B cell (primary cell): ENCODE measurements at regions not wholly inside any gene's neighbourhood (a gene's known extent, or its start where the extent isn't known, plus 50 kb on each side); places are given as distances from the start of the nearest gene placed in this dataset.

Experiments used
- ATAC-seq: fragments of 200-7000 bp; cut with Tn5 transposase; one replicate; pipeline ENCODE4 v1.10.0; 2021; ENCODE audit warnings: low read depth, mild to moderate bottlenecking, moderate number of reproducible peaks, moderate library complexity
- CTCF ChIA-PET: fragments of 350-600 bp; sonication (Branson Sonifier 250); formaldehyde crosslinking; loops from one replicate; lab custom pipeline; 2021; ENCODE audit warnings: antibody characterized with exemption, inconsistent platforms; lab: Charles Lee
- POLR2A ChIA-PET: fragments of 350-600 bp; sonication (Branson Sonifier 250); formaldehyde crosslinking; loops from one replicate; lab custom pipeline; 2021; ENCODE audit warnings: antibody characterized with exemption; lab: Charles Lee
- DNase-seq: peaks from one replicate; pipeline ENCODE4 v3.0.0; 2013
- H2AFZ ChIP-seq: 2 replicates; pipeline ENCODE4 v1.6.1; 2012; ENCODE audit warnings: mild to moderate bottlenecking, low read depth, low read length; ENCODE audit not compliant: insufficient read depth, poor library complexity, severe bottlenecking
- H3K27ac ChIP-seq, 2 donors: 1 replicate in 1 of 2; 2 replicates in 1 of 2; pipeline ENCODE4 v1.5.1; 2012 to 2013; ENCODE audit warnings: low read length in 2 of 2, mild to moderate bottlenecking in 2 of 2, moderate library complexity in 1 of 2
- H3K27me3 ChIP-seq, 4 experiments: fragments of 200-600 bp in 1 of 4; sonication (generic) in 1 of 4; replicated peaks in 1 of 4; 1 replicate in 2 of 4; 2 replicates in 2 of 4; pipeline versions ENCODE4 v1.6.1 to v1.7.0; 2013 to 2016; ENCODE audit warnings: low read length in 3 of 4, mild to moderate bottlenecking in 2 of 4, mixed read lengths in 1 of 4, moderate library complexity in 1 of 4; ENCODE audit not compliant: insufficient read depth in 4 of 4, control insufficient read depth in 3 of 4; ENCODE audit errors: control extremely low read depth in 1 of 4
- H3K36me3 ChIP-seq, 2 experiments: replicated peaks in 1 of 2; 1 replicate in 1 of 2; 2 replicates in 1 of 2; pipeline versions ENCODE4 v1.6.1 to v1.7.1; 2013; ENCODE audit warnings: low read length in 1 of 2; ENCODE audit not compliant: insufficient read depth in 2 of 2, control insufficient read depth in 1 of 2; ENCODE audit errors: control extremely low read depth in 1 of 2, extremely low read depth in 1 of 2
- H3K4me1 ChIP-seq, 2 donors: fragments of 200-600 bp in 1 of 2; sonication (generic) in 1 of 2; 1 replicate in 1 of 2; 2 replicates in 1 of 2; pipeline versions ENCODE4 v1.5.1 to v1.6.1; 2013 to 2017; ENCODE audit warnings: low read length in 2 of 2; ENCODE audit not compliant: control insufficient read depth in 2 of 2, insufficient read depth in 2 of 2
- H3K4me2 ChIP-seq: replicated peaks from 2 replicates; pipeline ENCODE3; 2012; ENCODE audit warnings: mild to moderate bottlenecking, low read depth, low read length; ENCODE audit not compliant: poor library complexity, severe bottlenecking
- H3K4me3 ChIP-seq, 5 experiments: fragments of 200-600 bp in 1 of 5; sonication (generic) in 1 of 5; 1 replicate in 3 of 5; 2 replicates in 2 of 5; pipeline versions ENCODE4 v1.5.1 to v1.7.0; 2011 to 2016; ENCODE audit warnings: low read length in 4 of 5, mild to moderate bottlenecking in 4 of 5, low read depth in 2 of 5, control low read depth in 1 of 5, moderate library complexity in 1 of 5; ENCODE audit not compliant: insufficient read depth in 1 of 5; ENCODE audit errors: control extremely low read depth in 1 of 5, extremely low read depth in 1 of 5
- H3K79me2 ChIP-seq: fragments of 200-600 bp; sonication (generic); one replicate; pipeline ENCODE4 v1.6.0; 2016; ENCODE audit warnings: low read length; ENCODE audit not compliant: control insufficient read depth, insufficient read depth
- H3K9ac ChIP-seq: fragments of 200-600 bp; sonication (generic); 2 replicates; pipeline ENCODE4 v1.6.1; 2017; ENCODE audit warnings: mild to moderate bottlenecking, low read length, moderate library complexity
- H3K9me3 ChIP-seq, 3 donors: one replicate each; pipeline versions ENCODE4 v1.6.1 to v1.7.1; 2013; ENCODE audit warnings: low read length in 2 of 3; ENCODE audit not compliant: control insufficient read depth in 2 of 3, insufficient read depth in 1 of 3; ENCODE audit errors: control extremely low read depth in 1 of 3
- H4K20me1 ChIP-seq: 2 replicates; pipeline ENCODE4 v1.6.0; 2012; ENCODE audit warnings: mild to moderate bottlenecking, low read length; ENCODE audit not compliant: insufficient read depth, control insufficient read depth, poor library complexity, severe bottlenecking
- H3K27ac Mint-ChIP-seq: one replicate; pipeline ENCODE4 v1.8.0; 2021; ENCODE audit warnings: mixed read lengths
- H3K27me3 Mint-ChIP-seq: one replicate; pipeline ENCODE4 v1.8.0; 2021; ENCODE audit warnings: mixed read lengths
- H3K4me1 Mint-ChIP-seq: one replicate; pipeline ENCODE4 v1.8.0; 2021; ENCODE audit warnings: mixed read lengths
- H3K4me3 Mint-ChIP-seq: one replicate; pipeline ENCODE4 v1.8.0; 2021; ENCODE audit warnings: mixed read lengths
- H3K9me3 Mint-ChIP-seq: one replicate; pipeline ENCODE4 v1.8.0; 2022; ENCODE audit warnings: mixed read lengths; ENCODE audit not compliant: insufficient read depth
- EZH2 ChIP-seq: IDR thresholded peaks from 2 replicates; pipeline ENCODE4 v1.6.1; 2012; ENCODE audit warnings: borderline replicate concordance, low read depth, mild to moderate bottlenecking, moderate library complexity, low read length; ENCODE audit not compliant: insufficient read depth, poor library complexity, severe bottlenecking
- WGBS: methylation state at CpG from one replicate; pipeline ENCODE4 v1.1.5; 2013; ENCODE audit warnings: missing lambda C conversion rate; ENCODE audit not compliant: insufficient coverage; 5-methylcytosine and 5-hydroxymethylcytosine counted together
- intact Hi-C: fragments of 100-400 bp; cut with micrococcal nuclease; formaldehyde crosslinking; loops from one replicate; pipeline ENCODE4 v1.10.0; 2022
- TF ChIP-seq, protein P1 (sequence below): fragments of 200-600 bp; IDR thresholded peaks from one replicate; pipeline ENCODE4 v1.8.0; 2022; ENCODE audit warnings: antibody characterized with exemption, mild to moderate bottlenecking

GRCh38 chr5:115363879-115364278, 67.4 kb upstream of the CCDC112 start:
- Mint-ChIP-seq H3K4me1 (no peaks in the 10 kb centered on the region), H3K9me3 (no peaks in the 10 kb centered on the region), H3K27ac (no peak overlapping the region), H3K4me3 (no peak overlapping the region), H3K27me3 (peaks cover 2% of the 10 kb centered on the region)
- Histone ChIP-seq H3K4me3 (no peak overlapping the region), H3K27ac (no peak overlapping the region), H3K79me2 (no peaks in the 10 kb centered on the region), H3K4me2 (no peak overlapping the region), H3K9me3 (no peaks in the 10 kb centered on the region), H3K27me3 (no peaks in the 10 kb centered on the region), H2AFZ (no peak overlapping the region), H3K9ac (no peak overlapping the region), H4K20me1 (no peaks in the 10 kb centered on the region), H3K4me1 (no peaks in the 10 kb centered on the region), H3K36me3 (no peaks in the 10 kb centered on the region)
- intact Hi-C loops, result no loop called here
- no peak for ATAC-seq
- ChIA-PET CTCF (no interaction called here), POLR2A (no interaction called here)
- no peak for TF ChIP-seq EZH2
- TF ChIP-seq, protein P1, sequence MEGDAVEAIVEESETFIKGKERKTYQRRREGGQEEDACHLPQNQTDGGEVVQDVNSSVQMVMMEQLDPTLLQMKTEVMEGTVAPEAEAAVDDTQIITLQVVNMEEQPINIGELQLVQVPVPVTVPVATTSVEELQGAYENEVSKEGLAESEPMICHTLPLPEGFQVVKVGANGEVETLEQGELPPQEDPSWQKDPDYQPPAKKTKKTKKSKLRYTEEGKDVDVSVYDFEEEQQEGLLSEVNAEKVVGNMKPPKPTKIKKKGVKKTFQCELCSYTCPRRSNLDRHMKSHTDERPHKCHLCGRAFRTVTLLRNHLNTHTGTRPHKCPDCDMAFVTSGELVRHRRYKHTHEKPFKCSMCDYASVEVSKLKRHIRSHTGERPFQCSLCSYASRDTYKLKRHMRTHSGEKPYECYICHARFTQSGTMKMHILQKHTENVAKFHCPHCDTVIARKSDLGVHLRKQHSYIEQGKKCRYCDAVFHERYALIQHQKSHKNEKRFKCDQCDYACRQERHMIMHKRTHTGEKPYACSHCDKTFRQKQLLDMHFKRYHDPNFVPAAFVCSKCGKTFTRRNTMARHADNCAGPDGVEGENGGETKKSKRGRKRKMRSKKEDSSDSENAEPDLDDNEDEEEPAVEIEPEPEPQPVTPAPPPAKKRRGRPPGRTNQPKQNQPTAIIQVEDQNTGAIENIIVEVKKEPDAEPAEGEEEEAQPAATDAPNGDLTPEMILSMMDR, result no peak
- 100% methylated on average over 4 of the region's 4 CpGs for WGBS
- DNase-seq, result no peak

- Histone ChIP-seq H4K20me1 (no peaks in the 10 kb centered on the region), H3K4me3 (no peak overlapping the region), H3K4me1 (no peaks in the 10 kb centered on the region), H3K9me3 (no peaks in the 10 kb centered on the region), H2AFZ (no peak overlapping the region), H3K27ac (no peak overlapping the region), H3K27me3 (no peaks in the 10 kb centered on the region), H3K4me2 (no peak overlapping the region), H3K9ac (no peak overlapping the region), H3K79me2 (no peaks in the 10 kb centered on the region), H3K36me3 (no peaks in the 10 kb centered on the region)
- Mint-ChIP-seq H3K4me3 (no peak overlapping the region), H3K27ac (no peak overlapping the region), H3K4me1 (no peaks in the 10 kb centered on the region), H3K27me3 (peaks cover 7% of the 10 kb centered on the region), H3K9me3 (no peaks in the 10 kb centered on the region)
- WGBS, result 100% methylated on average over 3 of the region's 5 CpGs
- intact Hi-C loops, result no loop called here
- CTCF ChIA-PET, result no interaction called here
- DNase-seq, result no peak
- no peak for TF ChIP-seq EZH2
- POLR2A ChIA-PET, result interaction anchor here (0.6 kb wide), 1 partner anchor 243 kb away, joined by 10 read pairs; no protein-coding TSS in a partner anchor
- no peak for ATAC-seq
Observed at GRCh38 chr5:115360046-115360685, 63.7 kb upstream of the CCDC112 start.
